HG03045 (cell line): ENCODE measurements at regions not wholly inside any gene's neighbourhood (a gene's known extent, or its start where the extent isn't known, plus 50 kb on each side); places are given as distances from the start of the nearest gene placed in this dataset.
"Not testable (repeated sequence)": the region's sequence is repeated elsewhere in the genome, so short reads cannot be mapped to it uniquely, and the experiment has no call there.

Experiments used
- ATAC-seq: cut with Tn5 transposase; IDR thresholded peaks from one replicate; pipeline ENCODE4 v1.9.1; 2021; ENCODE audit warnings: mild to moderate bottlenecking, moderate library complexity; ENCODE audit not compliant: unreplicated experiment

DNA sequence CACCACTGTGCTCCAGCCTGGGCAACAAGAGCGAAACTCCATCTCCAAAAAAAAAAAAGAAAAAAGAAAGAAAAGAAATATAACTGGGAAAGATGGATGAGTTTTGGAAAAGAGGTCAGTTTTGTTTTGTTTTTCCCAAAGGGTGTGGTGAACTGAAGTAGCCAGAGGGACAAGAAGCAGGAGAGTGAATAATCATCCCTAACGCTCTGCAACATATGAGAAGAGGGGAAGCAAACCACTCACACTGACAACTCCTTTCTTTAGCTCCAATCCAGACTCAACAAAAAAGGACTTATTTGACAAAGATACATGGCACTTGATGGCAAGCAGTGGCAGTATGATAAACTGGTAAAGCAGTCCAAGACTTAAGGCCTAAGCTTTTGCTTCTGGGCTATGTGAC is 176.1 kb upstream of the HMHB1 start:
- ATAC-seq = no peak

DNA sequence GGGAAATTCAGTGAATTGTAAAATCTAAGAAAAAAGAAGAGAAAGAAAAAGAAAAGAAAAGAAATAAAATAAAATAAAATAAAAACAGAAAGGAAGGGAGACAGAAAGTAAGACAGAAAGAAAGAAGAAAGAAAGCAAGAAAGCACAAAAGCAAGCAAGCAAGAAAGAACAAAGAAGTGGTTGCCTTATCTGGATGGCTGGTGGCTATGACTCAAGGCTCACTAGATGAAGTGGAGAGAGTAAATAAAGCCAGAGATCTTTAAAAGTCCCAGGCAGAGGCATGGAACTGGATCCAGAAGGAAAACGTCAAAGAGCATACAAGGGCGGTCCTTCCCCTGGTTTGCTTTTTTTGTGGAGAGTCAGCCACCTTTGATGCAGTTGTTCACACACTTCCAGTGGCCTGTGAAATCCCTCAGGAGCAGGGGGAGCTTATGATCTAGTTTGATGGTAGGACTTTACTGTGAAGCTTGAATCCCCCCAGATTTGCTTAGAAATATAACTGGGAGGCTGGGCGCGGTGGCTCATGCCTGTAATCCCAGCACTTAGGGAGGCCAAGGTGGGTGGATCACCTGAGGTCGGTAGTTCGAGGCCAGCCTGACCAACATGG is 176.7 kb upstream of the HMHB1 start:
- ATAC-seq = no peak

DNA sequence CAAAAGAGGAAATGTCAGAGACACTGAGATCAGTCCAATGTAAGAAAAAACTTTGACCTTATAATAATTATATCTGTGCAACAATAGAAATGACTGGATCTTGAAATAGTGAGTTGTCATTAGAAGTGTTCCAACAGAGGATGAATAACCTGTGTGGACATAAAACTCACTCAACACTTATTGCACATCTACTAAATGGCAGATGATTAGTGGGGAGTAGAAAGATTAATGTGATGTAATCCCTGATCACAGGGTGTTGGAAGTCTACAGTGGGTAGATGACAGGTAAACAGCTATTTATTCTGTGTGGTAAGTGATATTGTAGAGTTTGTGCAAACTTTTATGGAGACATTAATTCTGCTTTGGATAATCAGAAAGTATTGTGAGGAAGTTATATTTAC is 177.3 kb upstream of the HMHB1 start:
- no peak for ATAC-seq

DNA sequence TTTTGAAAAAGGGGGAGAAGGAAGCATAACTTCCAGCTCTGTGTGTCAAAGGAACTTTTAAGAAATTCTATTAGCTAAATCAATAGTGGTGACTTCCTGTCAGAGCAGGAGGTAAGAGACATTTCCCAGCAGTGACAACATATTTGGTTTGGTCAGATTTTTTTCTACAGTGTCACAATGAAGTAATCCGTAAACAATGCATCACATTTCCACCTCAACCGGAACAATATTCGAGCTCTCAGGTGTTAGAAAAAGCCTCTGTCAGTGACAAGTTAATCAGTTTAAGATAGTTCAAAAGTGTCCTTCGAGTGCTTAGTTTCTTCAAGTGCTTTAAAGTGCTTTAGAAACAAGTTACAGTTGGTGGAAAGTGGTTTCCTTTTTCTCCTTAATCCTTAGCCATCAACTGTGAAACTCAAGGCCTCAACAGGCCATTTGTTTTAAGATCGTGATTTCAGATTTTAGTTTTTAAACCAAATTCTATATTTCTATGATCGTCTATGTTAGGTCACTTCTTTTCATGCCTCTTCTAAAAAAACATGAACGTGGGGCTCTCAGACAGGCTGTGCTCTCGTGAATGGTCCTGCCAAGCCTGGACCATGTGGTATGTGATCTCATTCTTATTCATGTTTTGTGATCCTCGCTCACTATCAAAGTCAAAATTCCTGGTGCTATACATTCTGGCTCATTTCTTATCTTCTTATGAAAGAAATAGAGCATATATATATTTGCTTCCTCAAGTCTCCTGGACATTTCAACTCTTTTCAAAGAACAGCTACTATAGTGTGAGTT is 181.9 kb upstream of the HMHB1 start:
- no peak for ATAC-seq

DNA sequence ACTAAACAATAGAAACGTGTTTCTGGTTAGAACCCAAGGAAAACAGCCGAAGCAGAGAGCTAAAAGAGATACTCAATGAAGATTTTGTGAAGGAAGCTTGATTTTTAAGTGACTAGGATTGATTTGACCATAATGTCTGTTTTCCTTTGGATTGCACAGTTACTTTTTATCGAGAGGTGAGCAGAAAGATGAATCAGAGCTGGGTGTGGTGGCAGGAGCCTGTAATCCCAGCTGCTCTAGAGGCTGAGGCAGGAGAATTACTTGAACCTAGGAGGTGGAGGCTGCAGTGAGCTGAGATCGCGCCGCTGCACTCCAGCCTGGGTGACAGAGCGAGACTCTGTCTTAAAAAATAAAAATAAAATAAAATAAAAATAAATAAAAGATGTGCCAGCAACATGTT is 186.9 kb upstream of the HMHB1 start:
- ATAC-seq = not testable (repeated sequence)

DNA sequence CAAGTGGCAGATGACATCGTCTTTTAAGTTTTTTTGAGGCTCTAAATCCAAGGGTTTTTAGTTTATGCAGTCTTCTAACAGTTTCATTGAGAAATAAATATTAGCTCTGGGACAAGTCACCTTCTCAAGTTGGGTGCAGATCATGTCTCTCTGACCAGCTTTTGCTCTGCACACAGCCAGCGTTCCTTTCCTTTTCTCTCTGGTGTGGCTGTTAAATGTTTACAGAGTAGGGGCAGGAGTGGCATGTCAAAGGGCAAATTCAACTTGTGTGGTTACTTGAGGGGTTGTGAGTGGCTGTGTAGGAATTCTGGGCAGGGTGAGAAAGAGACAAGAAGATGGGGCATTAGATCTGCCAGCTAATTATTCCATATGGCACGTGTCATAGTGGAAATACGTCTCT is 187.5 kb upstream of the HMHB1 start:
- ATAC-seq = no peak

DNA sequence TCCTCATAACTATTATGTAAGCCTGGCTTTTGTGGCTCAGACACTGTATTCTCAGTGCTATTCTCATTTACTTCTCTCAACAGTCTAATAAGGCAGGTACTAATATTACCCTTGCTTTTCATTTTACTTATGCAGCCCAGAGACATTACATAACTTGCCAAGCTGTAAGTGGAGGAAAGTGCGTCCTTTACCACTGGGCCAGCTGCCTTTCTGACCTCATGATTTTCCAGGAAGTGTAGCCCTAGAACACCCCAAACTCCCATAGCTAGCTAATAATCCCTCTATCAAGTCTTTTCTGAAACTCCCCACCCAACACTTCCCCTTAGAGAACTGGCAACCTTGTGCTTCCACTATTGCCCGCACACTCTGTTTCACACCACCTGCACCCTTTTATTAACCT is 192.9 kb upstream of the HMHB1 start:
- ATAC-seq = no peak

DNA sequence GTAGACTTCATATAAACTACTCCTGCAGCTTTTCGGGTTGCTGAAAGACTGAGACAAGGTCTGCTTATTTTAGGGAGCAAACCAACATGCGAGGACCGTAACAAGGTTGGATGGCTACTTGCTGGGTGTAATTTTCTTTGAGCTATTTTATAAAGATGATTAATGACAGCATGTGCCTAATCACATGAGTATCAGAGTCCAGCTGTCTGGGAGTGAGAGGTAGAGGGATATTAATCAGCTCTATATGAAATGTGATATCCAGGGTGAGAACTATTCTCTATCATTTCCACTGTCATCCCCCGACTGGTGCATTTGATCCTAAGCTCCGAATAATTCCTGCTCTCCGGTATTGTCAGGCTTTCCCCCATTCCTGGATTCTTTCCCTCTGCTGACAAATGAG is 193.8 kb upstream of the HMHB1 start:
- no peak for ATAC-seq

DNA sequence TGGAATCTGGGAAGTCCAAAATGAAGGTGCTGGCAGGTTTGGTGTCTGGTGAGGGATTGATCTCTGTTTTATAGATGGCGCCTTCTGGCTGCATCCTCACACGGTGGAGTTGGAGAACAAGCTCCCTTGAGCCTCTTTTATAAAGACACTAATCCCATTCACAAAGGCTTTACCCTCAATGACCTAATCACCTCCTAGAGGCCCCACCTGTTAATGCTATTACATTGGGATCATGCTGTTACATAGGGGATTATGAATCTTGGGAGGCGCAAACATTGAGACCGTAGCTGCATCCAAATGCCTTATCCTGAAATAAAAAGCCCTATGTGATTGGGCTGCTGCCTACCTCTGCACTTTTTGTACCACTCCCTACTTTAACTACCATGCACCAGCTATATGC is 197.1 kb upstream of the HMHB1 start:
- ATAC-seq = no peak

DNA sequence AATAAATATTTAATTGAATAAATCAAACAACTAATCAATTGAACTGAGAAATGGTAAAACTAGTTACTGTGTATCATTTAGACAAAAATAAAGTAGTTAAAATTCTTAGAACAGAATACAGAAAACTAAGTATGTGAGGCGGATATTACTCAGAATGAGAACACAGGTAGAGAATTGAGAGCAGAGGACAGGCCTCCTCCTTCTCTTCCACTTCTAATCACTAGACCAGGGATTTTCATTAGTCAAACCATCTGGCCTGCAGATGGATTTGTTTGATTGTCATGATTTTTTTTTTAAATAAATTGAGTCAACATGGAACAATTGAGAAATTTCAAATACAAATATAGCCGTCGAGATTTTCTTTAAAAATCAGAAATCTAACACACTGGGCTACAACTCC is 198.6 kb upstream of the HMHB1 start:
- ATAC-seq = no peak

DNA sequence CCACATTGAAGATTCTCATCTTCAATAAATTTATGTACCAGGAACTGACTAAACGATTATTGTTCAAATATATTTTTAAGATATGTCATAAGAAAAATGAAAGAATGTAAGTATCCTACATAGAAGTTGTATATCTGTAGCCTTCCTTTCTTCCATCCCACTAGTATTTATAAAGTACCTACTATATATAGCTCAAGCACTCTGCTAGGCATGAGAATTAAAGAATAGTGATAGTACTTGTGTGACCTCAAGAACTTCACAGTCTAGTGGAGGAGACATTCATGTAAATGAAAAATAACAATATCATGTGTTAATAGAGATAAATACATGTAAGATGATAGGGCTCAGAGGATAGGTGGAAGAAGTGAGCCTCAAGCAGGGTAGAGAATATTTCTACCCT is 201.0 kb upstream of the HMHB1 start:
- no peak for ATAC-seq

DNA sequence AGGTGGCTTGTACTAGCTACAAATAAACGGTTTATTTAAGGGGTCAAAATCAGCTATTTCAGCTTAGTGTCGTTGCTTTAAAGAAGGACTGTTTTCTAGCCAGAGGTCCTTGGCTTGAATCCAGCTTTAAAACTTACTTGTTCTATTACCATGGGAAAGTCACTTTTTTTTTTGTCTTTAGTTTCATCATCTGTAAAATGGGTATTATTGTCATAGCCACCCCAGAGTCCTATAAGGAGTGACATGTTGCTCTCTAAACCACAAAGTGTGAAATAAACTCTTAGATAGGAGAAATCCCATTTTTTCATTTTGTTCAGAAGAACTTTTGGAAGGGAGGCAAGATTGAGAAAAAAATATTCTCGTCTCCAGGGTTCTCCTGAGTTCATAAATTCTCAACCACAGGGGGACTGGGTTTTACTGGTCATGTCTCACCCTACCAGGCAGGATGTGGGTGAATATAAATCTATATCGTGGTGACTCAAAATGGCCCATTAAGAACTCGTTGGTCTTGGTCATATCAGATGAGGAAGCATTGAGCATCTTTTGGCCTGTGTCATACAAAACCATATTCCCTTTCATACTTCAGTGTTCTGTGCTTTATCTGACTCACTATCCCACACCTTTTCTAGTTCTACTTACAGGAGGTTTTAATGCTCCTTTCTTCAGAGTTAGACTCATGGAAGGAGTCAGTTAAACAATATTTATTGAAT is 202.7 kb upstream of the NR3C1 start:
- peak; percentile 79 for ATAC-seq

DNA sequence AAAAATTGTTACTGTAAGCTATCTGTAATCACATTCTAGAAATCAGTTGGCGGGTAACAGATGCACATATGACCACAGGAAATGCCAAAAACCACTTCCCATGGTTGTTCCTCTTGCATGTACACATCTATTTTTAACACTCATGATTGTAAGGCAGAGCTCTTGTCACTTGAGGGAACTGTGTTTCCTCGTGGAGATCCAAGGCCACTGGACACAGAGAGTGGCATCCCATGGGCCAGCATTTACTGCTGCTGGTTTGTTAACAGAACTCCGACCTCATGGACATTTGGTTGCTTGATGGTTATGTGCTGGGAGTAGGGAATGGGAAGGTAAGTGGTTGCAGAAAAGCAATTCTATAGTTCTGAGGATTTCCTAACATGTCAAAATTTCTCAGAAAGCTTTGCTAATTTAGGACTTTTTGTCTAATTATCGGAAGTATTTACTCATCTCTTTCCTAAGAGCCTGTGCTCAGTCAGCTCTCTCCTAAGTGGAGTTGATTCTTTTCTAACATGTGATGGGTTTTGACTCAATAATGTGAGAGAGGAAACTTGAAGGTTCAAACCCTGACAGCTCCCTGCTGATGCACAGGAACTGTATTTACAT is 202.0 kb upstream of the NR3C1 start:
- no peak for ATAC-seq

DNA sequence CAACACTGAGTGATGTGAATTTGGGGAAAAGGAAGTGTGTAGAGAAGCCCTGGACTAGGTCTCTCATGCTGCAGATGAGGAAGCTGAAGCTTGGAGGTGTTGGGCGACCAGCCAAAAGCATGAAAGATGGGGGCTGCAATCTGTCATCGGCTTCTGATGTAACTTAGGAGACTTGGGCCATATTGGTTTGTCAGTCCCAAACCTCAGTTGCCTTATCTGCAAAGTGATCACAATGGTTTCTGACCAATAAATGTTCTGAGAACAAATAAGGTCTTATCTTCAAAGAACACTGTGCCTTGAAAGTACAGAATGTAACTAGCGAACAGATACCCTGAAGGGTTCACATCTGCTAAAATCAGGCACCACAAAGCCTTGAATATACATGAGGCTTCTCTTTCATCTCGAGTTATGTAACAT is 198.4 kb upstream of the NR3C1 start:
- no peak for ATAC-seq

DNA sequence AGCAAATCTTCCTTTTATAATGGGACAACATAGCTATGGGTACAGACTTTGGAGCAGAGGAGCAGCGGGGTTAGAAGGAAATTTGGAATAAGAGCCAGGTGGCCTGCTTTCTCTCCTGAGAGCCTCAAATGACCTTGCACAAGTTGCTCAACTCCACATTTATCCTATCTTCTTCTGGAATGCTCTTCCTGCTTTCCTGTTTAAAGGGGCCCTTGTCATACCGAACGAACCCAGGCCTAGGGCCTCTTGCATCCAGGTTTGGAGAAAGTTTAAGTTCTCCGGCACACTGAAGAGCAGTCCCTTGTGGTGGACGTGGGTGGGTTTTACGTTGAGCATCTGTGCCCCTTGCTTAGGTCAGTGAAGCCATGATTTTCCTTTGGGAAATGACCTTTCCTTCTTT is 197.9 kb upstream of the NR3C1 start:
- ATAC-seq = no peak

DNA sequence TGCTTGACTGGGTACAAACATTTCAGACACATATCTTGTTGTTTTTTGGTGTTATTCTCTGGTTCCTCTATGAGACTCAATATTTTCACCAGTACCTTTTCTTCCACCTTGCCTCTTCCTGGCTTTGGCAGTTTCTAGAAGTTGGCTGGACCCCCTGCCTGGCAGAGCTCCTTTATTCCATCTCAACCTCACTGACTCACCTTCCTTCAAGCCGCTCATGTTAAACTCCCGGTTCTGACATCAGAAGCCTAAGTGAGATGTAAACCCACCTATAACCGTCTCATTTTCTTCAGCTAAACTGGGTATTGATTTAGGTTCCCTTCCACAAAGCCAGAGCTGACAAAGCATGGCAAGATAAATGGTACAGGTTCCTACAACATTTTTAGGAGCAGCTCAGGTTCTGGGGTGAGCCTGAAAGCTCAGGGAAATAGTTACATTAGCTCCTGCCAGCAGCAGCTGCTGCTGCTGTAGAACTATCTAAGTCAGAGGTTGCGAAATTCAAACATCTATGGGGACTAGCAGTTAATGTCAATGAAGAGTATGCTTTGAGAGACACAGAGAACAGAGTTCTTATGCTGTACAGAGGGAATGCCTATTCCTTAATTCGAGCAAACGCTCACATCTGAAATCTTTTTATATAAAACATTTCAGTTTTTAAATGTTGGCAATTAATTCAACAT is 197.1 kb upstream of the NR3C1 start:
- no peak for ATAC-seq

DNA sequence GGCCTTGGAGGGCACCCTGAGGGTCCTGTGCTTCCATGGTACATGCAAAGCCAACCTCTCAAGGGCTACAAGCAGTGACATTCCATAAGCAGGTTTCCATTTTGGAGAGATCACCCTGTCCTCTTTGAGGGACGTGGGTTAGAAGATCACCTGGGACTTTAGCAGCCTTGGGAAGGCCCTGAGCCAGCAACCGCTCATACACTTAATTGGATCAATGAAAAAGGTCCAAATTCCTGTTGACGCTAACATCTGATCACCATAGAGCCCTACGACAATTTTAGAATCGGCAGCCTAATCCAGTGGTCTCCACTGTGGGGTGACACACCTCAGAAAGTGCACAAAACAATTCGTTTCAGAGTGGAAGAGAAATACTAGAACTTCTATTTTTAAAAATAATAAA is 196.0 kb upstream of the NR3C1 start:
- no peak for ATAC-seq

DNA sequence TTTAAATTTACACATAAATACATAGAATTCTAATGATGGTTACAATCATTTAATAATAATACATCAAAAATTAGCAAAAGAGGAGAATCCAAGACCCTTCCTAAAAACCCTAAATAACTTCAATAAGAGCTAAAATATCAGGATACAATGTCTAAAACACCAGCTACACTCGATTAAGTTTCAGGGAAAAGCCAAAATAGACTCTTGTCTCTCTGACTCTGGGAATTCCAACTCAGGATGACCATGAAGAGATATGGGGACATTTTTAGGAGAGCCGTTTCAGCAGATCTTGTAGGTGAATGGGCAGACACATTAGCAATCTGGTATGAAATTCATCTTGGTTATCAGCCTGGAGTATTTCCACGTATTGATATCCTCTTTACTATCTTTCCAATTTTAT is 193.3 kb upstream of the NR3C1 start:
- no peak for ATAC-seq

DNA sequence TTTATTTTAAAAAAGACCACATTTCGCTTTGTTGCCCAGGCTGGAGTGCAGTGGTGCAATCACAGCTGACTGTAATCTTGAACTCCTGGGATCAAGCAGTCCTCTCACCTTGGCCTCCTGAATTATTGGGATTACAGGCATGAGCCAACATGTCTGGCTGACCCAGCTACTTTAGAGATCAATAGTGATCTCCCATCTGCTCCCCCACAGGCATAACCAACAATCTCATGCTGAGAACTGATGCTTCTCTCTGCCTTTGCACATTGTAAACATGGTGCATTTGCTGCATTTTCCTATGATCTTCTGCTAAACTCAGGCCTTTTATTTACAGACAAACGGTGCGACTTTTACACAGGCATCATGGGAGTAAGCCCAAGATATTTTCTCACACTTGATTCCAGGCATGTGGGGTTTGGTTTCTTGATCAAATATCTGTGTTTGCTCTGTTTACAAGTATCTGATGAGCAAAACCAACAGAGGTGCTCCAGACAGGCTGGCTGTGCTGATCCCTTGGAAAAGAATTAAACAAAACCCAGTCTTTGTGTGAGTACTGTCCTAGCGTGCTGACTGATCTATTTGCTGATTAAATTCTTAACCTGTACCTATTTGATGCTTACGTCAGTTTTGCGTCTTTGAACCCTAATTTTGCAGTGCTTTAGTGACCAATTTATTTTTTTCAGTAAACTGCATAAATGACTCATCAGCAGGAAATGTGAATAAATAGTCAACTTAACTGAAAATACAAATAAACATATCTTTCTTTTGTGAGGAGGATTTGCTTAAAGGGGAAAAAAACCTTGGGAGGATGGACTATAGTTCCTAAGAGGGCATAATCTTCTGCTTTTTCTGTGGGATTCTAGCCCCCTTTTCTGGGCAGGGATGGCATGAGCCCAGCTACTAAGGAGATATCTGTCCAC is 191.7 kb upstream of the NR3C1 start:
- no peak for ATAC-seq

DNA sequence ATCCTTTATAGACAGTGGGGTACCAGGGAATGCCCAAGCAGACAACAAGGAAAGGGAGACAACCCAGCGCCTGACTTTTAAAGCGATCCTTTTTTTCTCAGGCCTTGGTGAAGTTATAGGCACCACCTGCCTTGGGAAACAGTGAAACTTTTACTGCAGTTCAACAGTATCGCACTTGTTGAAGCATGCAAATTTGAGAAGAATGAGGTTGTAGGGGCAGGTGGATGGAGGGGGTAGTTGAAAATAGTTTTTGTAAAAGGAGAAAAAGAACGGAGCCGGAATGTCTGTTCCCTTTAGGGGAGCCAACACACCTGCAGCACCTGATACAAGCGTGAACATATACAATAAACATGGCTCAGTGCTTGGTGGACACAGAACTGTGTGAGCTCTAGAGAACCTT is 190.2 kb upstream of the NR3C1 start:
- no peak for ATAC-seq
